ENCODE measurements at regions not wholly inside any gene's neighbourhood (a gene's known extent, or its start where the extent isn't known, plus 50 kb on each side); places are given as distances from the start of the nearest gene placed in this dataset.

DNA sequence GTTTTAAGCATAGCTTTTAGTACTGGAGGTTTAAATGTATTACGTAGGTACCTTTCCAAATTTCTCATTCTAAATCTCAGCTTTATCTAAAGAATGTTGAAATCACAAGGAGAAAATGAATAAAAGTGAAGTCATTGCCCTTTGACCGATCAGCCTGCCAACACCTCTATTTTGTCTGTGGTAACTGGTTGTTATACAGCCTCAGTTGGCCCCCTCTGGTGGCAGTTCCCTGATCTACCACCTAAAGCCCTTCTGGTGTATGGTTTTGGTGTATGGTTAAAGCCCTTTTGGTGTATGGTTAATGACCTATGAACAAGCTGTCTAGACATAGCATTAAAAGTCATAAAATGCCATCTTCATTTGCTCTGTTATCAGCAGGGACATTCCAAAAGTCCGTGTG is 378.2 kb upstream of the AZI2 start:
- H3K36me3 ChIP-seq (ENCODE audit: insufficient read depth), result no peaks in the 10 kb centered on the region
- H3K79me2 ChIP-seq (ENCODE audit: insufficient read depth, low read depth), result no peaks in the 10 kb centered on the region
- H2AFZ ChIP-seq (ENCODE audit: low read depth), result no peak overlapping the region
- H3K4me2 ChIP-seq, result no peak overlapping the region
- no peak overlapping the region for H3K4me3 ChIP-seq (IDR thresholded peaks at IDR 0.05; ENCODE audit: insufficient read depth, low read depth, low read length)
- H3K27ac ChIP-seq, result no peak overlapping the region
- H3K4me1 ChIP-seq (ENCODE audit: low read depth, poor library complexity, severe bottlenecking), result no peaks in the 10 kb centered on the region
- TF ChIP-seq, protein P1, sequence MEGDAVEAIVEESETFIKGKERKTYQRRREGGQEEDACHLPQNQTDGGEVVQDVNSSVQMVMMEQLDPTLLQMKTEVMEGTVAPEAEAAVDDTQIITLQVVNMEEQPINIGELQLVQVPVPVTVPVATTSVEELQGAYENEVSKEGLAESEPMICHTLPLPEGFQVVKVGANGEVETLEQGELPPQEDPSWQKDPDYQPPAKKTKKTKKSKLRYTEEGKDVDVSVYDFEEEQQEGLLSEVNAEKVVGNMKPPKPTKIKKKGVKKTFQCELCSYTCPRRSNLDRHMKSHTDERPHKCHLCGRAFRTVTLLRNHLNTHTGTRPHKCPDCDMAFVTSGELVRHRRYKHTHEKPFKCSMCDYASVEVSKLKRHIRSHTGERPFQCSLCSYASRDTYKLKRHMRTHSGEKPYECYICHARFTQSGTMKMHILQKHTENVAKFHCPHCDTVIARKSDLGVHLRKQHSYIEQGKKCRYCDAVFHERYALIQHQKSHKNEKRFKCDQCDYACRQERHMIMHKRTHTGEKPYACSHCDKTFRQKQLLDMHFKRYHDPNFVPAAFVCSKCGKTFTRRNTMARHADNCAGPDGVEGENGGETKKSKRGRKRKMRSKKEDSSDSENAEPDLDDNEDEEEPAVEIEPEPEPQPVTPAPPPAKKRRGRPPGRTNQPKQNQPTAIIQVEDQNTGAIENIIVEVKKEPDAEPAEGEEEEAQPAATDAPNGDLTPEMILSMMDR (conservative IDR thresholded peaks at IDR 0.05; ENCODE audit: low read depth, low read length), result no peak; the same call in 1 of the 2 replicates
- H3K9ac ChIP-seq, result no peak overlapping the region
- no peaks in the 10 kb centered on the region for H4K20me1 ChIP-seq (ENCODE audit: insufficient read depth)
- H3K27me3 ChIP-seq (ENCODE audit: insufficient read depth, low read depth), result no peaks in the 10 kb centered on the region

- TF ChIP-seq, protein P1 (conservative IDR thresholded peaks at IDR 0.05; ENCODE audit: low read depth, low read length), result no peak
- H3K27ac ChIP-seq, result no peak overlapping the region
Measured at GRCh38 chr3:28727307-28727706, 378.7 kb upstream of the AZI2 start.

DNA sequence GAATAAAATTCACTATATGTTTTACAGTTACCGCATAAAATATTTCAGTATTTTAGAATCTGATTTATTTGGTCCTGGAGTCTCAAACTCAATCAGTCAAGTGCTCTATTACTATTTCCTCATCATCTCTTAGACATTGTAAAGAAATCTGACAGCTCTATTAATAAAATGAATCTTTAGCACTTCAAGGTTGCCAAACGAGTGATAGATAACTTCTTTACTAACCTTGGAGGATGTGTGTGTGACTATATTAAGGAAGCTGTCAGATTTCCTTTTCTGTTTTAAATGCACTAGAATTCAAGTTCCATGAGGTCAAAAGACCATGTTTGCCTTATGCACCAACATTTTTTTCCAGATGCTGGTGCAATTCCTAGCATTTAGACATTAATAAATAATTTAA is 389.8 kb upstream of the AZI2 start:
- Histone ChIP-seq H3K4me3 (IDR thresholded peaks at IDR 0.05; ENCODE audit: insufficient read depth, low read depth, low read length) (no peak overlapping the region), H3K36me3 (ENCODE audit: insufficient read depth) (no peaks in the 10 kb centered on the region), H2AFZ (ENCODE audit: low read depth) (no peak overlapping the region), H3K27me3 (ENCODE audit: insufficient read depth, low read depth) (no peaks in the 10 kb centered on the region), H3K4me1 (ENCODE audit: low read depth, poor library complexity, severe bottlenecking) (no peaks in the 10 kb centered on the region), H4K20me1 (ENCODE audit: insufficient read depth) (no peaks in the 10 kb centered on the region), H3K27ac (no peak overlapping the region), H3K4me2 (no peak overlapping the region), H3K9ac (no peak overlapping the region), H3K79me2 (ENCODE audit: insufficient read depth, low read depth) (no peaks in the 10 kb centered on the region)
- TF ChIP-seq, protein P1 (conservative IDR thresholded peaks at IDR 0.05; ENCODE audit: low read depth, low read length), result no peak

More at GRCh38 chr3:28727307-28727706, 378.7 kb upstream of the AZI2 start:
- Histone ChIP-seq H3K79me2 (ENCODE audit: insufficient read depth, low read depth) (no peaks in the 10 kb centered on the region), H3K27me3 (ENCODE audit: insufficient read depth, low read depth) (no peaks in the 10 kb centered on the region), H3K4me2 (no peak overlapping the region), H2AFZ (ENCODE audit: low read depth) (no peak overlapping the region), H4K20me1 (ENCODE audit: insufficient read depth) (no peaks in the 10 kb centered on the region), H3K36me3 (ENCODE audit: insufficient read depth) (no peaks in the 10 kb centered on the region), H3K4me3 (IDR thresholded peaks at IDR 0.05; ENCODE audit: insufficient read depth, low read depth, low read length) (no peak overlapping the region), H3K4me1 (ENCODE audit: low read depth, poor library complexity, severe bottlenecking) (no peaks in the 10 kb centered on the region), H3K9ac (no peak overlapping the region)

- Histone ChIP-seq H4K20me1 (ENCODE audit: insufficient read depth) (no peaks in the 10 kb centered on the region), H3K36me3 (ENCODE audit: insufficient read depth) (no peaks in the 10 kb centered on the region), H3K79me2 (ENCODE audit: insufficient read depth, low read depth) (no peaks in the 10 kb centered on the region), H2AFZ (ENCODE audit: low read depth) (no peak overlapping the region), H3K27ac (no peak overlapping the region), H3K4me3 (IDR thresholded peaks at IDR 0.05; ENCODE audit: insufficient read depth, low read depth, low read length) (no peak overlapping the region), H3K9ac (no peak overlapping the region), H3K4me1 (ENCODE audit: low read depth, poor library complexity, severe bottlenecking) (no peaks in the 10 kb centered on the region), H3K4me2 (no peak overlapping the region), H3K27me3 (ENCODE audit: insufficient read depth, low read depth) (no peaks in the 10 kb centered on the region)
- TF ChIP-seq, protein P1 (conservative IDR thresholded peaks at IDR 0.05; ENCODE audit: low read depth, low read length), result no peak
Measured at GRCh38 chr3:28739647-28740046, 391.0 kb upstream of the AZI2 start.
